Erythroblast (primary cell): ENCODE measurements at regions not wholly inside any gene's neighbourhood (a gene's known extent, or its start where the extent isn't known, plus 50 kb on each side); places are given as distances from the start of the nearest gene placed in this dataset.

Source experiments
- GATA1 ChIP-seq: IDR thresholded peaks from 2 replicates; pipeline ENCODE4 v1.6.1; 2011; ENCODE audit warnings: low read depth, mild to moderate bottlenecking, control low read depth, low read length, moderate library complexity
- POLR2A ChIP-seq: IDR thresholded peaks from 2 replicates; pipeline ENCODE4 v1.6.1; 2011; ENCODE audit warnings: mild to moderate bottlenecking, low read length

DNA sequence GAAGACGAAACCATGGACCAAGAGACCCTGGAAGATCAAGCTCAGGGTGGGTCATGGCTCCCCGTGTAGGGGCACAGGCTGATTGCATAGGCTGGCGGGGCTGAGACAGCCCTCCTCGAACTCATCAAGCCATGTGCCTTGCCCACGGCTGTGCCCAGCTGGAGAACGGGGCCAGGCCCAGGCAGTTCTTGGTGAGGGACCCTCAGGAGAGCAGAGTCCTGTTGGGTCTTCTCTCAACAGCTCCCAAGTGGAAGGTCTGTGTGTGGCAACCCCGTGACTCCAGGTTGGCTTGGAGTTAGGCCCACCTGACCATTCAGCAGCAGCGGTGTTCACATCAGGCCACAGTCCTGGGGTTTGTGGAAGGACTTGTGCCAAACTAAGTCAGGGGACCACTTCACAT is 276.5 kb downstream of the QKI start:
- TF ChIP-seq POLR2A: no peak
- TF ChIP-seq GATA1: no peak
